CD4-positive, alpha-beta T cell treated with Interleukin-2 at 100 ng/mL for 4 hours (primary cell): ENCODE measurements at regions not wholly inside any gene's neighbourhood (a gene's known extent, or its start where the extent isn't known, plus 50 kb on each side); places are given as distances from the start of the nearest gene placed in this dataset.
"Not testable (repeated sequence)": the region's sequence is repeated elsewhere in the genome, so short reads cannot be mapped to it uniquely, and the experiment has no call there.

Experiments used
- DNase-seq: peaks from one replicate; pipeline ENCODE4 v3.0.0-alpha.2; 2020; ENCODE audit warnings: low spot score

DNA sequence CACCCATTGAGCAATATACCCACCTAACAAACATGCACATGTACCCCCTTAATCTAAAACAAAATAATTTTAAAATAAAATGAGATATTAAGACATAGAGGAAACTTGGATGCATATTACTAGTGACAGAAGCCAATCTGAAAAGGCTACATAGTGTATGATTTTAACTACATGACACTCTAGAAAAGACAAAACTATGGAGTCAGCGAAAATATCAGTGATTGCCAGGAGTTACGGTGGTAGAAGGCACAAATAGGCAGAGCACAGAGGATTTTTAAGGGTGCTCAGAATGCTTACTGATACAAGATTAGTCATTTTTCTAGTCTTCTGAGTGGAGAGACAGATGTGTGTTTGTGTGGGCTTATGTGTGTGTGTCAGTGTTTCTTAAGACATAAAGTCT lies 656.6 kb downstream of the NR4A2 start:
- no peak for DNase-seq

DNA sequence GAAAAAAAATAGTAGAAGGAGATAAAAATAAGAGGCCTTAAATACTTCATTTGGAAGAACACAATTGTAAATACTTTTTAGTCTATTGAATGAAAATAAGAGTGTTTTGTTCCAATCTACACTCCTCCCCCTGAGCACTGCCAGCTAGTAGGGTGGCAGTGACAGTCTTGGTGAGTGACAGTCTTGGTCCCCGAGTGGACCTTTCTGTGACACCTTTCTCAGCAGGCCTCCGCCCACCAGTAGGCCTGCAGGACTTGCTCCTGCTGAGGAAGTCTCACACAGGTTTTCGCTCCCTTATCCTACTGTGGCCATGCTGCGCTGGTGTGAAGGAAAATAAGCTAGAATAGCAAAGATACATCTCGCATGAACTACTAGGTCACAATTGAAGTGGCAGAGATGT lies 666.8 kb downstream of the NR4A2 start:
- no peak for DNase-seq

DNA sequence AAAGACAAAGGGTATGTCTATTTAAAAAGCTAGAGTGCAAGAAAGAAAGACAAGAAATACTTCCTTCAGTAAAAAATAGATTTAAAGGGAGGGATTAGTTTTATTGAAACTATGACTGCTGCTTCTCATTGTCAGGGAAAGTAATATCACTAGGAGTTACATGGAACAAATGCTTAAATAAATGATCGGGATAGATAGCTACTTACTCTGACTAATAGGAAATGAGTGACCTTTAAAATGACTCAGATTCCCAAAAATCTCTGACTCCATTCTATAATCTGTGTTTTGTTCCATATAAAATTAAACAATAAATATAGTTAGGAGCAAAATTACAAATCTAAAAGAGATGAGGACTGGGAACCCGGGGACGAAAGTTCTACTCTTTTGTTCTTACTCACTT lies 669.3 kb downstream of the NR4A2 start:
- DNase-seq = no peak

DNA sequence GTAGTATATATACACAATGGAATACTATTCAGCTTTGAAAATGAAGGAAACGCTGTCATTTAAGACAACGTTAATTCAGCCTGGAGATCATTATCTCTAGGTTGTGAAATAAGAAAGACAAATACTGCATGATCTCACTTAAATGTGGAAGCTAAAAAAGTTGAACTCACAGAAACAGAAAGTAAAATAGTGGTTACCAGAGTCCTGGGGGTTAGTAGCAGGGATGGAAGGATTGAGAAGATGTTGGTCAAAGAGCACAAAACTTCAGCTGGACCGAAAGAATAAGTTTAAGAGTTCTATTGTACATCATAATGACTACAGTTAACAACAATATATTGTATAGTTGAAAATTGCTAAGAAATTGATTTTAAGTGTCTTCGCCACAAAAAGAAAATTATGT lies 670.3 kb downstream of the NR4A2 start:
- DNase-seq = no peak

DNA sequence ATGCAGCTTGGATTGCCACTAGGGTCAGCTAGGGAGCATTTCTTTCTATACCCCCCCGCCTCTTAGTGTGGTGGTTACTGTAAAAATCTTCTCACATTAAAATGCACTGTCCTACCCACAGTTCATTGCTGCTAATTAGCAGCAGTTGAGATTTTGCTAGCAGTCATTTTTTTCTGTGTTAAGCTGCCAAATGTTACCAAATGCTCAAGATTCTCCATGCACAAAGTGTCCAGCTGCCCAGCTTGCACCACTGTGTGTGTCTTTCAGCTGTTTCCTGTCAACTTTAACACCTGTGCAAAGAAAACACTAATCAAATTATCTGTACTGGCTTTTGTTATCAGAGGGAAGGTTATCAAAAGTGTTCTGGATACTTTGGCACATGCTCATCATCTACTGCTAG lies 679.3 kb downstream of the NR4A2 start:
- no peak for DNase-seq

DNA sequence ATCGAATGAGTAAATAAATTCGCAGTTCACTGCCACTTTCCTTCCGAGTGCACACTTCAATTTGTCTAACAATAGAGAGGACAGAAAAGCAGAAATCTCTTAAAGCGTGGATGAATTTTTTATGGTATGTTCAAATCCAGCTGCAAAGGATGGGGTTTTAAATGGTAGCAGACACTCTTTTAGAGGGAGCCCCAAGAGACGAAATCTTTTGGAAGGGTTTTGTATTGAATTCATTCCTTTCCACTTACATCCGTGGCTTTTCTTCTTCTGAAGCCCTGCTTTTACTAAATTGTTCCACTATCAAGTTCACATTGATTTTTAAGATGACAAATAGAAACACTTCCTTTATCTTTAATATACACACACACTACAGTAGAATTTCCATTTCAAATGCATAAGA lies 680.7 kb downstream of the NR4A2 start:
- DNase-seq = no peak

DNA sequence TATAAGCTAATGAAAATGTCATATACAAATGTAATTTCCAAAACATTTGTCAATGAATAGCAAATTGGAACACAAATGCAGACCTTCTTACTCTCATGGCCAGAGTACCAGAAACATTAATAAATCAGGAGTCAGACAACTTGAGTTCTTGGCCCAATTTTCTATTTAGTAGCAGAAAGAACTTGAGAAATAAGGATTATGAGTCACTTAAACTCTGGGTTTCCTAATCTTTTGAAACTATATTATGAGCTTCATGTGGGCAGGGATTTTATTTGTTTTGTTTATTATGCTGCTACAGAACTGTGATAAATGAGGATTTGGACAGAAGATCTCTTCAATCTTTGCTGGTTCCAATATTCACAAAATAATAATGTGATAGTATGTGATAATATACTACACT lies 686.7 kb downstream of the NR4A2 start:
- no peak for DNase-seq

DNA sequence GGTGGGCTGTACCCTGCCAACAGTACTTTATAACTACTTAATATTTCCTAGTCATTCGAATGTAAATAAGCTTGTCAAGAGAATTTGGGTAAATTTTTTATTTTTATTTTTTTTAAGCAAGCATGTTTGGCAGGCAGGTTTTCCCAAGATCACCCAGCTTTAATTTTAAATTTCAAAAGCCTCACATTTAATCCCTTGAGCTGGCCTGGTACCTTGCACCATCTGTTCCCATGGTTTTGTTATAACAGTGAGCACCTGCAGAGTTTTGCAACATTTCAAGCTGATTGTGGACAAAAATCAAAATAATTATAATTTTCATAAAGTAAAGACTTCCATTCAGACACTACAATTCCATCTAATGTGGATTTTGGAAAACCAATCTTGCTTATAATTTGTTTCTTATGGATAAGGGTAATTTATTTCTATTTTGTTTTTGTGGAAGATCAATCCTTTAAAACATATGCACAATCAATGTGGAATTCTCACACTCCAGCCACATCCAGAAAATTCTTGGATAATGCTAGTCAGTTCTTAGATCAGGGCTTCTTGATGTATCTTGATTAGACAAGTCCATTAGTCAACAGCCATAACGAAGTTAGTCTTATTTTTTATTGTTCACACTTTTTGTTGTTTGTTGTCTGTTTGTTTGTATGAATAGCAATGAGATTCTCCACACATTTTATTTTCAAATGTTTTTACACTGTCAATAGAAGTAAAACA lies 689.3 kb downstream of the NR4A2 start:
- no peak for DNase-seq

DNA sequence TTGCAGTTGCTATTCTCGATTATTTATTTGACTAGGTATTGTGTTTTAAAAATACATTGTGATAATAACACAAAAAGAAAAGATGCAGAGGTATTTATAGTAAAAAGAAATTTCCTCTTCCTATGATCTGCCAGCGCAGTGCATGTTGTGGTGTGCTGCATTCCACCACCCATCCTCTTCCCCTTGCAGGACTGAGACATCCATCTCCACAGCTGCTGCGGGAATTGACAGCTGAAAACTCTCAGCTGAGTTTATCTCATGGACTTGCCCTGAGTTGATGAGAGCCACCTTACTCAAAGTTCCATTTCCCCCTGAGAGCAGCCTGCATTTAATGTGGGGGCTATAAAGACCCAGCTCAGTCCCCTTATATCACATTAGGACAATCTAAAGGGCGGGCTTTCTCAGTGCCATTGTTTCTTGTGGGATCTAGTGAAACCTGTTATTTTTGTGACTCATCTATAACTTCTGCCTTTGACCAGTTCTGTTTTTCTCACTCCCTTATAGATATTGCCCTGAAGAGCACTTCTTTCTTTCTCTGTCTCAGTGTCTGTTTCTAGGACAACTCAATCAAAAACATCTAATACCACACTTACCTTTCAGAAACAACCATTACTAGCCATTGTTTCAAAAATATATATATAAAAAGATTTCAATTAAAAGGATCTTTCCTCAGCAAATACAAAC lies 698.5 kb downstream of the NR4A2 start:
- DNase-seq = no peak

DNA sequence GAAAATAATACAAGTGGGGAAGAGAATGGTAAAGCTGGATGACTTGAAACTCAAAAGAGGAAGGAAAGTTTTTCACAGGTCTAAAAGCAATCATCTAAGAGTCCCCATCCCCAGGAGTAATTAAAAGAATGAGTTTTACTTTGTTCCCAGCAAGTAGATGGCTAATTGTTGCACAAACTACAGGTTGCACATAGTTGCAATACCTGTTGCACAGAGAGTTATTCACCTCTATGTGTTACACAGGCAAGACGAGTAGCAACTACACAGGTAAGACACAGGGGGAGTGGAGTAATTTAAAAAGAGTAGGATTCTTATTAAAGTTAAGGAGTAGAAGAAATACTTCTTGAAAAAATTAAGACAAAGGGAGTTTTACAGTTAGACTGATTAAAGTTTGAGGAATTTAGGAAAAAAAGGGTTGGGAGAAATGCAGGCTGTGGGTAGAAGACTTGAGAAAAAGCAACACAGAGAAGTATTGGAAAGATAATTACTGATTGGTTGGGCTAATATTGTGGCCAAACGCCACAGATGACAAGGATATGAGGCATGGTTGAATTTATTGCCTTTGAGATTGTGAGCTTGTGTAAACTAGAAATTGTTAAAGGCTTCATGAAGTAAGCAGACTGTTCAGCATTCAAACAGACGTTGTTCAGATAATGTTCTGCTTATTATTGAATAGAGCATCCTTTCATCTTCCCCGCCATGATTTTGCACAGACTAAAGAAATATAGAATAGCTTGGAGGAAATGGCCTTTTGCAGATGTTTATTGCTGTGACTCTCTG lies 699.3 kb downstream of the NR4A2 start:
- DNase-seq = no peak

DNA sequence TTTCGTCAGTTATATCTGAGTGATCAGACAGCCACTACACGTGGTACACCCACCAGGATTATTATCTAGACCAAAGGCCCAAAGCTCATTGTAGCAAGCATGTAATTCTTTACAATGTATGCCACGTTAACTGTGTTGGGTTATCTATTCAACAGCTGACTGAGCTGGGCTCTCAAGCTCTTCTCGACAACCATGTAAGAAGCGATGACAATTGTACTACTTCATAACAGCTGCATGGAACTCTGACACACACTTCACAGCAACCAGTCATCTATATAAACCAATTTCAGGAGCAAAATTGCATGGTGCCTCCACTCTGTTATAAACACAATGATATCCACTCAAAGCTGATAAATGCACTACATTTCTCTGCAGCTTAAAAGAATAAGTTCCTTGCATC lies 701.8 kb downstream of the NR4A2 start:
- DNase-seq = no peak

DNA sequence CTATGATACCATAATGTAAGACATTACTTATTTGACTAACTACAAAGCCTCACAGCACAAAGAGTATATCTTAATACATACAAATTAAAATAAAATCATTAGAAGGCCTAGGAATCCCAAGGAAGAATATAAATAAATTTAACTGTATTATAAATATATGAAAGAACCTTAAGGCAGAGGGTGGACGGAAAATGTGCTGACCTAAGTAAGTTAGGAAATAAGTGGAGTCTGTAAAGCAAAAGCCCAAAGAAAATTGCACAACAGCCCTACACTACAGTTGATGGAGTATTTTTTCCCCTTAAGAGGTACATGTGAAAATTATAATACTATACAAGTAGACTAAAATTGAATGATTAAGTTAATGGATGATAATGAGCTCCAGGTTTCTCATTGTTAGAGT lies 710.1 kb downstream of the NR4A2 start:
- DNase-seq = no peak

DNA sequence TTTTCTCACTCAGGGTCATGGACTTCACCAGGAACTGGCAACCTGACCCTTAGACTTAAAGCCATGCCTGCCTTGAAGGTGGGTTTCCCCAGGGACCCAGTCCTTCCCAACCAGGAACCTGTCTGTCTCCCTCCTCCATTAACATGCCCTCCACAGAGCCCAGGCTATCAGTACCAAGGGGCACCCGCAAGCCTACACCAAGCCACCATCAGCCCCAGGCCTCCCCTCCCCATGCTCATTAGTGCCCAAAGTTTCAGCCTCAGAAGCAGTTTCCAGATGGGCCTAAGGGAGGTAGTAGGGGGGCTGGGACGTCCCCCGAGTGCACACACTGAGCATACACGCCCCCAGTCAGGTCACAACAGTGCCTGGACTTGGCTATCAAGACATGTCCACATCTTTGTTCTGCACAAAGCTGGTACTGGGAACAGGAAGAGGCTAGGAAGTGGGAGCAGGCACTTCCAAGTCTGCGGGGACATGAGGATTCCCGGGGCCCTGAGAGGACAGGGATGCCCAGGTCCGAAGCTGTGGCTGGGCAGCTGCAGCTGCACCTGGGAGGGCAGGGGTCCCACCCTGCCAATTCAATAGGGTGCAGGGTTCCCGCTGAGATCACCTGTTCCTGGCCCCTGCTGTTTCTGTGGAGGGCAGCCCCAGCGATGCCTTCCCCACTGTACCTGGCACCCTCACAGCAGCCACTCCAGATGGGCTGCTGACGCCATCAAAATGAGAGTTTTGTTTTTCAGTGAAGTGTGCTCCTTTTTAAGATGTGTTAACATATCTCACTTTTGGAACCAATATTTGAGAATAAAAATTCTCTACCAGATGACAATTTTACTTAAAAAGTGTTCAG lies 731.4 kb downstream of the NR4A2 start:
- no peak for DNase-seq

DNA sequence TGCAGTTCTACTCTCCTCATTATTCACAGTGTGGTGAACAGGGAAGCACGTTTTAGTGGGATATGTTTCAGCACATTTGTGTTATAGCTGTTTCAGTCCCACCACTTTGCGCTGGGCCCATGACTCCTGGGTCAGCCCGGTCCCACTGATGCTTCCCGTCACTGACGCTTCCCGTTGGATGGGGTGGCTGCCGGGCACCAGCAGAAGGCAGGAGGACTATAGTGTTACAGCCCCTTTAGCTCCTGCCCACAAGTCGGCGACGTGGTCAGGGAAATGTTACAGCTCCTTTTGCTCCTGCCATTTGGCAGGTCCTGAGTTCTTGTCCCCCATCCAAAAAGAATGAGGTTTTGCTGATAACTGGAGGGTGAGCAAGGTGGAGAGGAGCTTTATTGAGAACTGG lies 732.2 kb downstream of the NR4A2 start:
- no peak for DNase-seq

DNA sequence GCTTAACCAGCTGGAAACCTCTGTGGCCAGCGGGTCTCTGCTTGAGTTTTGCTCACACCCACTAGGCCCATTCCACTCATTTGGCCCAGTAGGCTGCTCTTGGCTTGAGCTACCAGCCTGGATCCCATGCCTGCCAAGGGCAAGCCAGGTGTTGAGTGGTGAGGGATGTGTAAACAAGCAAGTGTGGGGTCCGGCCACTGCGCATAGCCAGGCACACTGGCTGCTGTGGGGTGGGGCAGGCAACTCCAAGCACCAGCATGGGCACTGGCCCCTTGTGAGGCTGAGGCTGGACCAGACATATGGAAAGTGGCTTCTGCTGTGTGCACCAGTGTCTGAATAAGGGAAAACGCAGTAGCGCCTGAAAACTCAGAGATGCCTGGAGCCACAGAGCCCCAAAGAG lies 732.7 kb downstream of the NR4A2 start:
- no peak for DNase-seq

DNA sequence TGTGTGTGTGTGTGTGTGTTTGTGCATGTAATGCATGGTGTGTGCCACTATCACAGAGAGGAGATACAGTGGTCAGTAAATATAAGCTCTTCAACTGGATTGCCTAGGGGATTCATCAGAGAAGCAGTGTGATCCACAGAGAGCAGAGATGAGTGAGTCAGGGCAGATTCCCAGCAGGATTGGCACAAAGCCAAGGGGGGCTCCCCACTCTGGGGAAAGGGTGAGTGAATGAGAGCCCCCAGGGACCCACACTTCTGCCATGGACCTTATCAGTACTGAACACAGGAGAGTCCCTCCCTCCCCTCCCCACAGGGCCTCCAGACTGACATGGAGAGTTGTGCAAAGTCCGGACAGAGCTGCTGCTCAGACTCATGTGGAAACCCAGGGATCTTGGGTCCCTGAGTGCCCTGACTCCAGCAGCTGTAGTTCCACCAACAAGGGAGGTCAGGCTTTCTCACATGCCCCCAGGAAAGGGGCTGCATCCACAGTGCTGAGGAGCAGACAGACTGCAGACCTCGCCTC lies 748.8 kb downstream of the NR4A2 start:
- no peak for DNase-seq

DNA sequence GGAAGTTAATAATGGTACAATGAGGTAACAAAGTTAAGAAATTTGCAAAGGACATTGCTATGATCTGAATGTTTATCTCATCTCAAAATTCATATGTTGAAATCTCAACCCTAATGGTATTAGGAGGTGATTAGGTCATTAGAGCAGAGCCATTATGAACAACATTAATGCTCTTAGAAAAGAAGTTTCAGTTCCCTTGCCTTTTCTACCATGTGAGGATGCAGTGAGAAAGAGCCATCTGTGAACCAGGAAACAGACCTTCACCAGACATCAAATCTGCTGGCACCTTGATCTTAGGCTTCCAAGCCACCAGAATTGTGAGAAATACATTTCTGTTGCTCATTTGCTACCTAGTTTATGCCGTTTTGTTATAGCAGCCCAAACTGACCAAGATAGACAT lies 757.6 kb downstream of the NR4A2 start:
- no peak for DNase-seq

DNA sequence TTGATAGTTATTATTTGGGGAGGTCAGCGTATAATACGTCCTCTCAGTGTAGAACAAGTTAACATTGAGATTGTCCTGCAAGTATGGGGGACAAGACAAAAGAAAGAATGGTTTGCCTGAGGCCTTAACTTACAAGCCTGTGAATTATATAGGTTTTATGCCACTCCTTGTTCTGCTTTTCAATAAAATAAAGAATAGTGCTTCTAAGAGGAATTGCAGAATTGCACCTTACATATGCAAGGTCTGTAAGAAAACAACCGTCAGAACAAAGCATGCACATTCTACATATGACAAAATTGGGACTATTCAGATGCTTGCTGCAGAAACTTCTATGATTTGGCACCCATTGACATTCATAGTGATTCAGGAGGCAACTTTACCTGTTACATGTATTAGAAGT lies 785.0 kb downstream of the NR4A2 start:
- DNase-seq = no peak

DNA sequence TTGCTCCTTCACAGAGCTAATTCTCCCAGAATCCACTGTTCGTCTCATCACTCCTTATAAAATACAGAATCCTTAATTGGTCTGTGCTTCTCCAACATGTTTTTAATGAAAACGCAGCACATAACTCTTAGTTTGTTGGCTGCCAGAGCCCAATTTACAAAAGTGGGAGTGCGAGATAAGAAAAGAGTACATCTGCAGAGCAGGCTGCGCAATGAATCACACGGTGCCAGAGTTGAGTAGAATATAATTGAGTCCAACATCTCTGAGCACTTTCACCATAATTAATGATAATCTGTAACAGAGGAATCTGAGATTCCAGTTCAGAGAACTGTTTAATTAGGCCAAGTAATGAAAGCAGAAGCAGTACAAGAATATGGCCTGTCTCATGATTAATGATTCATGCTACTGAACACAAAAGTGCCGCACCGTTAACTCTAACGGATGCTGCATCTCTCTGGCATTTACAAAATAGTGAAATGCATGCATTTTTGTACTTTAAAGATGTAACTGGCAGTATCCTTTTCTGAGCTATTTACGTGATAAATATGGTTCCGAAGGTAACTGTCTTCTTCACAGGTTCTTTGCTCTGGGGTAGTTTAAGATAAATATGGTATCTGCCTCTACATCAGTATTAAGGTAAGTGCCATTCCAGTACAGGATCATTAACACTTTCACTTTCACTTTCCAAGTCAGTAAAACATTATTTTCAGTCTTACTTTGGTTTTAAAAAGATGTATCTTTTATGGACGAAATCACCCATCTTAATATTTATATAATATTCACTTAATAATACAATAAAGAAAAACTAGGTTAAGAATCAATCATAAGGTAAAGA lies 785.6 kb downstream of the NR4A2 start:
- DNase-seq = no peak

DNA sequence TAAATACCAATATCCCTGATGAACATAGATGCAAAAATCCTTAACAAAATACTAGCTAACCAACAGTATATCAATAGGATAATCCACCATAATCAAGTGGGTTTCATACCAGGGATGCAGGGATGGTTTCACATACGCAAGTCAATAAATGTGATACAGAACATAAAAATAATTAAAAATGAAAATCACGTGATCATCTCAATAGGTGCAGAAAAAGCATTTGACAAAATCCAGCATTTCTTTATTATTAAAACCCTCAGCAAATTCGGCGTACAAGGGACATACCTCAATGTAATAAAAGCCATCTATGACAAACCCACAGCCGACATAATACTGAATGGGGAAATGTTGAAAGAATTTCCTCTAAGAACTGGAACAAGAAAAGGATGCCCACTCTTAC lies 793.5 kb downstream of the NR4A2 start:
- not testable (repeated sequence) for DNase-seq

DNA sequence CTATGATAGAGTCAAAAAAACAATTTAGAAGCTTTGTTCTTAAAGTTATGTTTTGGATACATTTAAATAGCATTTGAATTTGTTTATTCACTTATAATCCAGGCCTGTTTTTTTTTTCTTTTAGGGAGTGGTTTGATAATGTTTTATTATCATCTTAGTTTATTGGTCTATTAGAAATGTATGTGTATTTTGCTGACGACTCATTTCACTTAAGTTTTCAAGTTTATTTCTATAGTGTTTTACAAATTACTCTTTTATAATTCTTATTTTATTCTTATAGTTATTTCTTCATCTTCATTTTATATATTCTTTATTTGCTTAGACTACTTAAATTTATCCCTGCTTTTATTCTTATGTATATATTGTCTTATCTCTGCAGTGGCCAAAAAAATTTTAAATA lies 804.5 kb downstream of the NR4A2 start:
- no peak for DNase-seq
